GM12801 (cell line): ENCODE measurements at regions not wholly inside any gene's neighbourhood (a gene's known extent, or its start where the extent isn't known, plus 50 kb on each side); places are given as distances from the start of the nearest gene placed in this dataset.

Experiments used
- TF ChIP-seq, protein P1 (sequence below): IDR thresholded peaks from one replicate; pipeline ENCODE4 v1.5.1; 2011; ENCODE audit warnings: control low read depth; ENCODE audit not compliant: insufficient read length; ENCODE audit errors: extremely low read depth

DNA sequence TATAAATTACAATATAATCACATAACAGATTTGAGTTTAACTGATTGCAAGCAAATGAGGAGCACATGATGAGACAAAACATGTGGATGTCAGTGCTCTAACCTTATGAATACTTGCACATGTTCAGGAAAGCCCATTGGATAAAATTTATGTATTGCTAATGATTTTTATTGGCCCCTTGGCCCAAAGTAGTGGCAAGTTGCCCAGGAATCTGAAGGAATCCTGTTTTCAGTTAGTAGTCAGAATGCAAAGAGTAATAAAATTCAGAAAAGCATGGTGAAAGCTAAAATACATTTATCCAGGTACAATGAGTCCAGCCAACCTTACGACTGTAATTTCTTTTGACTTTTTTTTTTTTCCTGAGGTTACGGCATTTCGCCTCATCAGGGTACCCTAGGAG is 1539.4 kb downstream of the EFNB2 start:
- TF ChIP-seq, protein P1, sequence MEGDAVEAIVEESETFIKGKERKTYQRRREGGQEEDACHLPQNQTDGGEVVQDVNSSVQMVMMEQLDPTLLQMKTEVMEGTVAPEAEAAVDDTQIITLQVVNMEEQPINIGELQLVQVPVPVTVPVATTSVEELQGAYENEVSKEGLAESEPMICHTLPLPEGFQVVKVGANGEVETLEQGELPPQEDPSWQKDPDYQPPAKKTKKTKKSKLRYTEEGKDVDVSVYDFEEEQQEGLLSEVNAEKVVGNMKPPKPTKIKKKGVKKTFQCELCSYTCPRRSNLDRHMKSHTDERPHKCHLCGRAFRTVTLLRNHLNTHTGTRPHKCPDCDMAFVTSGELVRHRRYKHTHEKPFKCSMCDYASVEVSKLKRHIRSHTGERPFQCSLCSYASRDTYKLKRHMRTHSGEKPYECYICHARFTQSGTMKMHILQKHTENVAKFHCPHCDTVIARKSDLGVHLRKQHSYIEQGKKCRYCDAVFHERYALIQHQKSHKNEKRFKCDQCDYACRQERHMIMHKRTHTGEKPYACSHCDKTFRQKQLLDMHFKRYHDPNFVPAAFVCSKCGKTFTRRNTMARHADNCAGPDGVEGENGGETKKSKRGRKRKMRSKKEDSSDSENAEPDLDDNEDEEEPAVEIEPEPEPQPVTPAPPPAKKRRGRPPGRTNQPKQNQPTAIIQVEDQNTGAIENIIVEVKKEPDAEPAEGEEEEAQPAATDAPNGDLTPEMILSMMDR, result no peak

DNA sequence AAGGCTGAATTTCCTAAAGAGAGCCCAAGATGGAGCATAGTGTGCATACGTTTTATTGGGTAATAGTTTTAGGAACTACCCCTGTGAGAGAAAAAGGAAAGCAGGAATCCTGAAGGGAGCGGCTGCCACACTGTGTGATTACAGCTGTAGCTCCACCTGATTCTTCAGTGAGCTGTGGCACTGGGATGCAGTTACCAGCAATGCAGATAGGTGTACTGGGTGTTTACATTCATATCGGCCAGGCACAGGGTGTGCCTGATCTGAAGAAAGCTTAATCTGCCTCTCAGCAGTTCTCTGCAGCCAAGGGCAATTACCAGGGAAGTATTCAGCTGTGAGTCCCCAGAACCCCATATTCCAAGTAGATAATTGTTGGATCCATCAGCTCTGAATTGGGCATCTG is 1541.8 kb downstream of the EFNB2 start:
- TF ChIP-seq, protein P1, result no peak

DNA sequence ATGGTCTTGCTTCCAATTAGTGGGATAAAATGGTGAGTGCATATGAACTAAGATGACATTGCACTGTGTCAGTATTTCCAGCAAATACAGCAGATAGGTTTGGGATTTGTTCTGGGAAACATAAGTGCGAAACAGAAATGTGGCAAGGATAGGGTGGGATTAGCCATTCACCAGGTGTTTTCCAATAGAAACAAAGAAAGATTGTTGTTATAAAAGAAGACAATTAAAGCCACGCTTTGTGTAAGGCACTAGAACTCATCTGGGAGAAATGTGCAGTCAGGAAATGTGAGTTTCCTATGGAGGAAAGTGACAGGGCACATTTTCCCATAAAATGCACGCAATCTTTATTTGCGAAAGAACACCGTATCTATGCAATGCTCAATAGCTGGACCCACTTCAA is 1547.8 kb downstream of the EFNB2 start:
- TF ChIP-seq, protein P1, result no peak

DNA sequence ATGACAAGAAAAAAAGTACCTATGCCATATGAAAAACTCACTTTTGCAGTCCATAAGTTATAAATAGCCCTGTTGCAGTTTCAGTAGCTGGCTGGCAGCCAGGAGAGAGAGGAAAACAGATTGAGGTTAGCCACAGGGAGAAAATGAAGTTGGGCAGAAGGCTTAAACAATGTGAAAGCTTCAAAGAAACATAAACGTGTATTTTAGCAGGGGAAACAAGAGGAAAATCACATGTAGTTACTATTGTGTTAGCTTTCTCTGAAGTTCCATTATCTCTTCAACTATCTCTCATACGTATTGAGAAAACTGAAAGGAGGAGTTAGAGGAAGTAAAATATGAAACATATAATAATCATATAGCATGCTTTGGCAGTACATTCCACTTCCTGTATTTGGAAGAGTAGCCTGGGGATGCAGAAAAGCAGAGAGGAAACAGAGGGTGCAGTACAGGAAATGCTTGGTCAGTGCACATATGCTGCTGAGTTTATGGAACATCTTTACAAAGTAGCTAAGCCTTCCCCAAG is 1551.1 kb downstream of the EFNB2 start:
- TF ChIP-seq, protein P1, result no peak

DNA sequence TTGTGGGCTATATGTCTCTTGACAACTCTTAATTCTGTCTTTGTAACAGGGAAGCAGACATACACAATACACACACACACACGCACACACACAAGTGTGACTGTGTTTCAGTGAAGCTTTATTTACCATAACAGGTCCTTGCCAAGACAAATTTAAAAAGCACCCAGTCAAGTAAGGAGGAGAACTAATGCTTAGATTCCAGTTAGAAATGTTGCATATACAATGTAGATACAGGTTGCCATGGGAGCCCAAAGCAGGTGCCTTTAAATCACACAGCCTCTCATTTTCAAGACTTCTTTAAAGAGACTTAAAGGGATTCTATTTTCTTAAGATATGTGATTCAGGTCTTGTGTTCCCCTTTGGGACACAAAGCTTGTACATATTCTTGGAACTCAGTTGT is 1551.9 kb downstream of the EFNB2 start:
- TF ChIP-seq, protein P1, result no peak

DNA sequence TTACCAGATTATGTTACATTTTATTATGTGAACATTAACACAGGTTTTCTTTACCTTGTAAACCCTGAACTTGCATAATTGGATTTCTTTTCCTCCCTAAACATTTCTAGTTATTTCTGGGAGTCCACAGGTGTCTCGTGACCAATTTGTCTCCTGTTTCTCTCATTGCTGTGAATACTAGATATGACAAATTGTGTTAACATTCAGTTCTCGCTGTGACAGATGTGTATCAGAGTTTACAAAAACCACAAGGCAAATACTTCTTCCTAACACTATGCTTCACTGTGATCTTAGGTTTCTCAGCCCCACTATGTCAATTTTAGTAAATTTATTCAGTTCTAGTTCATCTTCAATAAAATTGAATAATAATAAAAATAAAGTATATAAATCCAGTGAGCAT is 1554.9 kb downstream of the EFNB2 start:
- TF ChIP-seq, protein P1, result no peak

DNA sequence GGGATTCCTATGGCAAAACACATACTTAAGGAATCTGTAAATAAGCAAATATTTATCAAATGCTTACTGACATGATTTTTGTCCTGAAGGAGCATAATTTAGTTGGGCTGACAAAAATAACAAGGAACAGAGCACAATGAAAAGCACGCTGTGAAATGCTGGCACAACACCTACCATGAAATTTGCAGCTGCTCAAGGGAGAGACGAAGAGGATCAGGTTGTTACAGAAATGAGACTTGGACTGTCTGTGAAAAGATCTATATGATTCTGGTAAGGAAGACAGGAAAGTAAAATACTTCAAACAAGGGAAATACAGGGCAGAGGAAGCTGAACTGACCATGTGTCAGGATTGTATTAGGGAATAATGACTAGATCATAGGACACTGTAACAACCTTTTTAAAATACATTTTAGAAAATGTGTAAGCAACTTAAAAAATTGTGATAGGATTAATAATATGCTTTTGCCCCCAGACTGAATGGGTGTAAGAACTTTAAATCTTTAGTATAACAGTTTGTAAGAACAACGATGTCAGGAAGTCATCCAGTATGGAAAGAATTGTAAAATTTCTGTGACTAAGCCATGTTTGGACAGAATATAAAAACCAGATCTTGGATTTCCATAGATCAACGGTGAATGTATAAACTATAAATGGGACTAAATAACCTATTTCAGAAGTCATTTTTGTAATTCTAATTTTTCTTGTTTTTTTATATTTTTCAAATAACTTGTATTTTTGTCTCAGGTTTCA is 1556.0 kb downstream of the EFNB2 start:
- TF ChIP-seq, protein P1, result no peak
